Vagina (tissue), 2 donors: ENCODE measurements at regions not wholly inside any gene's neighbourhood (a gene's known extent, or its start where the extent isn't known, plus 50 kb on each side); places are given as distances from the start of the nearest gene placed in this dataset.

Experiments used
- POLR2A ChIP-seq, 2 donors: fragments of 450-650 bp; IDR thresholded peaks; one replicate each; pipeline ENCODE4 v1.6.1; 2017; ENCODE audit warnings: antibody characterized with exemption in 2 of 2, mild to moderate bottlenecking in 2 of 2, moderate library complexity in 2 of 2
- POLR2AphosphoS5 ChIP-seq, 2 donors: sonication (generic); formaldehyde crosslinking; IDR thresholded peaks; one replicate each; pipeline ENCODE4 v1.9.0; 2017; ENCODE audit warnings: antibody characterized with exemption in 2 of 2, mild to moderate bottlenecking in 2 of 2, low read depth in 1 of 2; ENCODE audit not compliant: insufficient read depth in 1 of 2
- TF ChIP-seq, protein P1 (sequence below), 3 experiments: fragments of 450-650 bp in 2 of 3; fragments of 200-600 bp in 1 of 3; sonication (generic) in 1 of 3; IDR thresholded peaks; one replicate each; pipeline ENCODE4 v1.5.1; 2017 to 2019; ENCODE audit warnings: antibody characterized with exemption in 3 of 3, mild to moderate bottlenecking in 2 of 3, moderate library complexity in 2 of 3

DNA sequence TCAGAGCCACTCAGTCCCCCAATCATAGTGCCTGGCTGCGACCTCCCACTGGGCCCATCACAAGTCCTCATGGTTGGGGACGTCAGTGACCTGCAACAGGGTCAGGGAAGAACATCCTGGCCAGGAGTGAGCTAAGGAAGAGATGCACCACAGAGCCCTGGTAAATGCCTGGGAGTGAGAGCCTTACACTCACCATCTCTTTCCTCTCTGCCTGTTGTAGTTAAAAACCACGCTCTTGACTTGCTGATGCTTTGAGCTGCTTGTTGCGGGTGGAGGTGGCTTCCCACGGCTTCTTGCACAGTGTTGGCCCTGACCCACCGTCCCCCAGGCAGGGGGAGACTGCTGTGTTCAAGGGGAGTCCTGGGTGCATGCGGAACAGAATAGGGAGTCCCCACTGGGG, 91.1 kb upstream of the RGMA start:
- TF ChIP-seq POLR2A (IDR thresholded peaks at IDR 0.05) (no peak), POLR2AphosphoS5 (IDR thresholded peaks at IDR 0.05; ENCODE audit: insufficient read depth in 1 of 2, low read depth in 1 of 2) (no peak)
- TF ChIP-seq, protein P1, sequence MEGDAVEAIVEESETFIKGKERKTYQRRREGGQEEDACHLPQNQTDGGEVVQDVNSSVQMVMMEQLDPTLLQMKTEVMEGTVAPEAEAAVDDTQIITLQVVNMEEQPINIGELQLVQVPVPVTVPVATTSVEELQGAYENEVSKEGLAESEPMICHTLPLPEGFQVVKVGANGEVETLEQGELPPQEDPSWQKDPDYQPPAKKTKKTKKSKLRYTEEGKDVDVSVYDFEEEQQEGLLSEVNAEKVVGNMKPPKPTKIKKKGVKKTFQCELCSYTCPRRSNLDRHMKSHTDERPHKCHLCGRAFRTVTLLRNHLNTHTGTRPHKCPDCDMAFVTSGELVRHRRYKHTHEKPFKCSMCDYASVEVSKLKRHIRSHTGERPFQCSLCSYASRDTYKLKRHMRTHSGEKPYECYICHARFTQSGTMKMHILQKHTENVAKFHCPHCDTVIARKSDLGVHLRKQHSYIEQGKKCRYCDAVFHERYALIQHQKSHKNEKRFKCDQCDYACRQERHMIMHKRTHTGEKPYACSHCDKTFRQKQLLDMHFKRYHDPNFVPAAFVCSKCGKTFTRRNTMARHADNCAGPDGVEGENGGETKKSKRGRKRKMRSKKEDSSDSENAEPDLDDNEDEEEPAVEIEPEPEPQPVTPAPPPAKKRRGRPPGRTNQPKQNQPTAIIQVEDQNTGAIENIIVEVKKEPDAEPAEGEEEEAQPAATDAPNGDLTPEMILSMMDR (IDR thresholded peaks at IDR 0.05): no peak
